ENCODE measurements at regions not wholly inside any gene's neighbourhood (a gene's known extent, or its start where the extent isn't known, plus 50 kb on each side); places are given as distances from the start of the nearest gene placed in this dataset.

DNA sequence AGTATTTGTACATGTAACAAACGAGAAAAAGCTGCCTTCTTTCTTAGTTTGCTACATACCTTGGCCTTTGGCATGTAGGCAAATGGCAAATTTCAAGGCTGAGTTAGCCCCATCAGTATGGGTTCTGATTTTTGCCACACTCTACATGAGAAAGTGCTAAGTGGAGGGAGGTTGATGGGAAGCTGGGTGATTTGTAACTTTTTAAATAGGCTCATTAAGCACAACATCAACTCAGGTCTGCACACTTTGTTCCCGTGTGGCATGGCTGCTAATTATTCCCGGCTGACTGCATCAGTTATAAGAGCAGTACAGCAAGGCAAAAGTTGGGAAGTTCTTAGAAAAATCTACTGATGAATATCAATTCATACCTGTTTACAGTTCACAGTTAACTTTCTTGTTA, 172.8 kb upstream of the MAP3K7 start:
- DNase-seq (ENCODE audit: low spot score): no peak
- TF ChIP-seq, protein P1, sequence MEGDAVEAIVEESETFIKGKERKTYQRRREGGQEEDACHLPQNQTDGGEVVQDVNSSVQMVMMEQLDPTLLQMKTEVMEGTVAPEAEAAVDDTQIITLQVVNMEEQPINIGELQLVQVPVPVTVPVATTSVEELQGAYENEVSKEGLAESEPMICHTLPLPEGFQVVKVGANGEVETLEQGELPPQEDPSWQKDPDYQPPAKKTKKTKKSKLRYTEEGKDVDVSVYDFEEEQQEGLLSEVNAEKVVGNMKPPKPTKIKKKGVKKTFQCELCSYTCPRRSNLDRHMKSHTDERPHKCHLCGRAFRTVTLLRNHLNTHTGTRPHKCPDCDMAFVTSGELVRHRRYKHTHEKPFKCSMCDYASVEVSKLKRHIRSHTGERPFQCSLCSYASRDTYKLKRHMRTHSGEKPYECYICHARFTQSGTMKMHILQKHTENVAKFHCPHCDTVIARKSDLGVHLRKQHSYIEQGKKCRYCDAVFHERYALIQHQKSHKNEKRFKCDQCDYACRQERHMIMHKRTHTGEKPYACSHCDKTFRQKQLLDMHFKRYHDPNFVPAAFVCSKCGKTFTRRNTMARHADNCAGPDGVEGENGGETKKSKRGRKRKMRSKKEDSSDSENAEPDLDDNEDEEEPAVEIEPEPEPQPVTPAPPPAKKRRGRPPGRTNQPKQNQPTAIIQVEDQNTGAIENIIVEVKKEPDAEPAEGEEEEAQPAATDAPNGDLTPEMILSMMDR (IDR thresholded peaks at IDR 0.05; ENCODE audit: extremely low read depth, missing control alignments): no peak

DNA sequence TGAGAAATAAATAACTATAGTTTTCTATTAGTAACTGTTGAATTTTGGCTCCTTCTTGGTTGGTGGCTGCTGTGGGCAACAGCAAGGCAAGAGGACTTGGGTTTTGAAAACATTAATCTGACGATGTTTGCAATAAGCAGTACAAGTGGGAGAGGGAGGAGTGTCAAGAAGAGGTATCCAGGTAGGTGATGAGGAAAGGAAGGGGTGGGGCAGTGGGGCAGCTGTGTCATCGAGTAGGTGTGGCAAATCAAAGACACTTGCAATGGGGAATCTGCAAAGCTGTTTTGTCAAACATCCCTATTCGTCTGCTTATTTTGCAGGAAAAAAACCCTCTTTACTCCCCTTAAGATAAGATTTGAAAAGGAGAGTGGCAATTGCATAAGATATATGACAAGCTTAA, 171.9 kb upstream of the MAP3K7 start:
- TF ChIP-seq, protein P1 (IDR thresholded peaks at IDR 0.05; ENCODE audit: extremely low read depth, missing control alignments): no peak
- no peak for DNase-seq (ENCODE audit: low spot score)

DNA sequence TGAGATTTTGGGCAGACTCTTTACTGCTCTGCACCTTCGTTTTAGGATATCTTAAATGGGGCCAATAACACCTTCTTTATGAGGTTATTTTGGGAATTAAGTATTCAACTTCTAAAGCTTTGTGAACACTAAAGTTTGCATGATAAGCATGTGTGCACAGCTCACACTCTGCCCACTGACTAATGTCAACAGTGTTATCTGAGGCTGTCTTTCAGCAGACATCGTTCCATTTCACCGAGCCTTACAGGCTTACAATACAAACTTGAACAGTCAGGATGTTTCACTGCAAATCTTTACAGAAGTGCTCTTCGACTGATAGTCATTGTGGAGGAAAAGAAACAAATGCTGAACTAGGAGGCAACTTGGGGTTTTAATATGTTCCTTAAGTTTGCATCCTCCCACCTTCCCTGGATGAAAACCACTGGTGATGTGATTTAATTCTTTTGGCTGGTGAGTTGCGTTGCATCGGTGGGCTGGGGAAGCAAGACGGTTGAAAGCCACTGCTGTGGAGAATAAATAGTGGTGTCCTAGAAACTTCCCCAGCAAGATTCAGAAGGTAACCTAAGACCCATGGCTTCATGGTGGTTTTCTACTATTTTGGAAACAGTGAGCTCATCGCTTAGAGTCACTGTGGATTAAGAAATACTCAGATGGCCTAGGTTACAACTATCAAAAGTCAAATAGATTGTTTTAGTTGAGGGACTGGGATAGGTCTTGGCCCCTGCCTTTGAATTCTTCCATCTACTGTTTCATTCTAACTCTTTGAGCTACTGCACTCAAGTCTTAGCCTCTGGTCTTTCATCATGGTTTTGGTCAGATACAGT, 167.2 kb upstream of the MAP3K7 start:
- TF ChIP-seq, protein P1 (IDR thresholded peaks at IDR 0.05; ENCODE audit: extremely low read depth, missing control alignments): no peak
- DNase-seq (ENCODE audit: low spot score): no peak

DNA sequence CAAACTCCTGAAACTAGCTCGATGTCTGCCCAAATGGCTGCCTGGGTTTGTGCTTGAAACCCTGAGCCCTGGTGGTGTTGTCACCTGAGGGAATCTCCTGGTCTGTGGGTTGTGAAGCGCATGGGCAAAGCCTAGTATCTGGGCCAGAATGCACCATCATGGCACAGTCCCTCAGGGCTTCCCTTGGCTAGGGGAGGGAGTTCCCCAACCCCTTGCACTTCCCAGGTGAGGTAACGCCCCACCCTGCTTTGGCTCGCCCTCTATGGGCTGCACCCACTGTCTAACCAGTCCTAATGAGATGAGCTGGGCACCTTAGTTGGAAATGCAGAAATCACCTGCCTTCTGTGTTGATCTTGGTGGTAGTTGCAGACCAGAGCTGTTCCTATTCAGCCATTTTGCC, 152.9 kb upstream of the MAP3K7 start:
- TF ChIP-seq, protein P1 (IDR thresholded peaks at IDR 0.05; ENCODE audit: extremely low read depth, missing control alignments): no peak
- DNase-seq (ENCODE audit: low spot score): no peak

GRCh38 chr6:90739339-90739738, 152.5 kb upstream of the MAP3K7 start:
- TF ChIP-seq, protein P1 (IDR thresholded peaks at IDR 0.05; ENCODE audit: extremely low read depth, missing control alignments): no peak
- no peak for DNase-seq (ENCODE audit: low spot score)

DNA sequence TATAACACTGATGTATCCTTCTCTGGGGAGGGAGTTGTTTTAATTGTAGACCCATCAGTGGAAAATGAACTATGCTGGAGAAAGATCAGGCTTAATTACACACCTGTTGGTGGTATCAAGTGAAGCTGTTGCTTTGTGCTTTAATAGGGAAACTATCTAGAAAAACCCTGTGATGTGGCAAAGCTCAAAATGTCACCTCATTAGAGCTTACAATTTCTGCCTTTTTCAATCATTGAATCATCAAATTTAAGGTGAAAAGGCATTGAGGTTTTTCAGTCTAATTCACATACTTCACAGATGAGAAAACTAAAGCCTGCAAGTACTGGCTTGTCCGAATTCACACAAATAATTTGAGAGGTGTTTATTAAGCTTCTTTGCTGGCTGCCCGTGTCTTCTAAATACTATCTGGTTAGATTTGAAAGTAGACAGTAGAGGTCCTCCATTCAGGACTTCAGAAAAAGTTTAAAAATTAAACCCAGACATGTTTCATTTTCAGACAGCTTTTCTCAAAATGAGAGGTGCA, 143.3 kb upstream of the MAP3K7 start:
- DNase-seq (ENCODE audit: low spot score): no peak
- TF ChIP-seq, protein P1 (IDR thresholded peaks at IDR 0.05; ENCODE audit: extremely low read depth, missing control alignments): no peak

DNA sequence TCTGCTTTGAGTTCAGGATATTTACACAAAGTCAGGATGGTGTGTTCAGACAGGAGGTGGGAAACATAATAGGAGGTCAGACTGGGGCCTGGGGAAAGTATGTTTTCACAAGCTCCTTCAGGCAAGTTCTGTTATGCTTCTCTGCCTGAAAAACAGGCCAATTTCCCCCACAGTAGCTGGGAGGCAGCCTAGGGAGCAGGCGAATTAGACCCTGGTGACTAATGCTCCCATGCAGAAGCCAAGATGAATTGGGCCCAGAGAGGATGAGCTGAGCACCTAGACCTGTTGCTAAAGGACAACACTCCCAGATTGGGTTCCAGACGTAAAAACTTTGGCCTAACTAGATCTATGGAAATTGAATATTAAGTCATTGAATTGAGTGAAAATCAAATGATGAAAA, 142.2 kb upstream of the MAP3K7 start:
- TF ChIP-seq, protein P1 (IDR thresholded peaks at IDR 0.05; ENCODE audit: extremely low read depth, missing control alignments): no peak
- DNase-seq (ENCODE audit: low spot score): no peak

Data from GM20000 (cell line).